ENCODE measurements at regions not wholly inside any gene's neighbourhood (a gene's known extent, or its start where the extent isn't known, plus 50 kb on each side); places are given as distances from the start of the nearest gene placed in this dataset.

- DNase-seq (no peak), ATAC-seq (ENCODE audit: low read depth) (no peak)
- Histone ChIP-seq H2AK9ac (replicated peaks; ENCODE audit: low read depth, low read length, poor library complexity) (no peak overlapping the region), H2BK120ac (ENCODE audit: low read depth, low read length) (no peak overlapping the region), H2AK5ac (ENCODE audit: low read depth, low read length) (no peak overlapping the region), H3K9ac (ENCODE audit: low read depth, low read length) (no peak overlapping the region), H4K20me1 (ENCODE audit: insufficient read depth, low read length) (no peaks in the 10 kb centered on the region), H3K56ac (ENCODE audit: extremely low read depth, insufficient read depth, low read length) (no peak overlapping the region), H3K4me2 (ENCODE audit: low read depth, low read length) (no peak overlapping the region), H3K27ac (ENCODE audit: insufficient read depth, low read length) (no peak overlapping the region), H4K8ac (ENCODE audit: low read depth in 2 of 2, low read length in 2 of 2) (no peak overlapping the region), H3K9me1 (ENCODE audit: insufficient read depth, low read length) (no peaks in the 10 kb centered on the region), H2BK20ac (ENCODE audit: low read depth, low read length) (no peak overlapping the region), H3K9me3 (ENCODE audit: control insufficient read depth, insufficient read depth, low read length) (peaks cover 5% of the 10 kb centered on the region), H3K18ac (ENCODE audit: low read depth, low read length) (no peak overlapping the region), H4K5ac (ENCODE audit: low read depth, low read length) (no peak overlapping the region), H3K4me3 (ENCODE audit: insufficient read depth, low read depth, low read length) (no peak overlapping the region), H2BK15ac (ENCODE audit: low read depth, low read length) (no peak overlapping the region), H3K79me1 (ENCODE audit: low read depth in 1 of 2, low read length in 2 of 2) (no peaks in the 10 kb centered on the region), H3K4ac (ENCODE audit: low read depth, low read length) (no peak overlapping the region), H2BK5ac (ENCODE audit: low read depth, low read length, poor library complexity, severe bottlenecking) (no peak overlapping the region), H3K27me3 (ENCODE audit: control insufficient read depth, insufficient read depth, low read length) (no peaks in the 10 kb centered on the region), H2AFZ (replicated peaks; ENCODE audit: low read length, poor library complexity) (no peak overlapping the region), H3K14ac (replicated peaks; ENCODE audit: low read depth, low read length) (no peak overlapping the region), H4K91ac (ENCODE audit: insufficient read depth, low read depth, low read length) (no peak overlapping the region), H3K23ac (ENCODE audit: low read depth, low read length) (no peak overlapping the region), H3K4me1 (ENCODE audit: control insufficient read depth, insufficient read depth, low read length) (no peaks in the 10 kb centered on the region), H3K36me3 (ENCODE audit: control insufficient read depth, insufficient read depth, low read length) (no peaks in the 10 kb centered on the region)
- intact Hi-C loops (cut with micrococcal nuclease) (no loop called here), in situ Hi-C loops (cut with MboI; ENCODE audit: low sequenced_read_pairs) (no loop called here), dilution Hi-C loops (cut with HindIII; ENCODE audit: low sequenced_read_pairs, unreplicated experiment) (no loop called here)
- WGBS, 2 experiments (ENCODE audit: extremely low coverage in 2 of 2, insufficient read length in 1 of 2): no CpG with 5 or more reads among the region's 1 CpG
- ChIA-PET CTCF (no interaction called here), POLR2A (ENCODE audit: unreplicated experiment) (no interaction called here)
- TF ChIP-seq MXI1 (IDR thresholded peaks at IDR 0.05; ENCODE audit: borderline replicate concordance, low read depth, low read length) (no peak), ELK1 (IDR thresholded peaks at IDR 0.05; ENCODE audit: borderline replicate concordance, low read depth, low read length) (no peak), RAD21 (IDR thresholded peaks at IDR 0.05; ENCODE audit: low read length) (no peak), FOS (IDR thresholded peaks at IDR 0.05; ENCODE audit: low read depth, low read length) (no peak), MAFK (IDR thresholded peaks at IDR 0.05; ENCODE audit: low read depth, low read length) (no peak), CHD1 (IDR thresholded peaks at IDR 0.05; ENCODE audit: low read depth, low read length) (no peak), MAZ (IDR thresholded peaks at IDR 0.05; ENCODE audit: borderline replicate concordance, low read depth, low read length) (no peak), RCOR1 (IDR thresholded peaks at IDR 0.05; ENCODE audit: insufficient replicate concordance, low read length) (no peak), SMC3 (IDR thresholded peaks at IDR 0.05; ENCODE audit: low read depth, low read length) (no peak), CTCF (conservative IDR thresholded peaks at IDR 0.05; ENCODE audit: low read depth, low read length) (no peak), BHLHE40 (IDR thresholded peaks at IDR 0.05; ENCODE audit: low read depth, low read length) (no peak), CEBPB (IDR thresholded peaks at IDR 0.05; ENCODE audit: low read depth, low read length) (no peak), RFX5 (IDR thresholded peaks at IDR 0.05; ENCODE audit: low read depth, low read length) (no peak), NFE2L2 (IDR thresholded peaks at IDR 0.05; ENCODE audit: low read depth, low read length) (no peak), POLR2A (IDR thresholded peaks at IDR 0.05; ENCODE audit: low read depth, low read length) (no peak), USF2 (IDR thresholded peaks at IDR 0.05; ENCODE audit: low read depth, low read length) (no peak)
- BruUV-seq (replicated peaks): no TSS peak
Observed at GRCh38 chr17:53470626-53471025, 352.1 kb upstream of the KIF2B start.

Measured in IMR-90 (cell line).